NCI-H2081 treated with DMSO at 0.1 percent for 48 hours (cell line): ENCODE measurements at regions not wholly inside any gene's neighbourhood (a gene's known extent, or its start where the extent isn't known, plus 50 kb on each side); places are given as distances from the start of the nearest gene placed in this dataset.

Experiments used
- DNase-seq: peaks from one replicate; lab custom pipeline; 2025; lab: John Stamatoyannopoulos, UW

GRCh38 chr9:107118863-107119624 lies 164.0 kb upstream of the RAD23B start:
- no peak for DNase-seq

- no peak for DNase-seq
These were observed 163.3 kb upstream of the RAD23B start for GRCh38 chr9:107119735-107120134.

GRCh38 chr9:107123389-107123788 lies 159.7 kb upstream of the RAD23B start:
- no peak for DNase-seq

GRCh38 chr9:107127608-107128007 lies 155.5 kb upstream of the RAD23B start:
- no peak for DNase-seq

GRCh38 chr9:107131108-107131799 lies 151.8 kb upstream of the RAD23B start:
- DNase-seq: no peak

- DNase-seq: no peak
These were observed 146.8 kb upstream of the RAD23B start for GRCh38 chr9:107136296-107136695.

- DNase-seq: no peak
These were observed 145.4 kb upstream of the RAD23B start for GRCh38 chr9:107137495-107138202.

GRCh38 chr9:107138261-107138992 lies 144.7 kb upstream of the RAD23B start:
- DNase-seq: no peak

- DNase-seq: no peak
These were observed 141.1 kb upstream of the RAD23B start for GRCh38 chr9:107141967-107142366.

- DNase-seq: no peak
These were observed 140.6 kb upstream of the RAD23B start for GRCh38 chr9:107142430-107142829.

GRCh38 chr9:107142896-107143603 lies 140.0 kb upstream of the RAD23B start:
- DNase-seq: no peak

- no peak for DNase-seq
These were observed 138.6 kb upstream of the RAD23B start for GRCh38 chr9:107144475-107144874.

GRCh38 chr9:107147134-107147533 lies 135.9 kb upstream of the RAD23B start:
- no peak for DNase-seq

- no peak for DNase-seq
These were observed 134.9 kb upstream of the RAD23B start for GRCh38 chr9:107148216-107148615.

- no peak for DNase-seq
These were observed 133.3 kb upstream of the RAD23B start for GRCh38 chr9:107149756-107150155.

GRCh38 chr9:107153336-107153735 lies 129.7 kb upstream of the RAD23B start:
- no peak for DNase-seq

- no peak for DNase-seq
These were observed 128.8 kb upstream of the RAD23B start for GRCh38 chr9:107154291-107154690.

- DNase-seq: no peak
These were observed 128.3 kb upstream of the RAD23B start for GRCh38 chr9:107154766-107155165.

GRCh38 chr9:107155244-107155817 lies 127.7 kb upstream of the RAD23B start:
- DNase-seq: no peak

GRCh38 chr9:107158321-107158720 lies 124.8 kb upstream of the RAD23B start:
- DNase-seq: no peak

GRCh38 chr9:107161338-107161737 lies 121.7 kb upstream of the RAD23B start:
- DNase-seq: no peak
